Gastrocnemius medialis (tissue), 4 donors: ENCODE measurements at regions not wholly inside any gene's neighbourhood (a gene's known extent, or its start where the extent isn't known, plus 50 kb on each side); places are given as distances from the start of the nearest gene placed in this dataset.
A peak's percentile ranks its signal among the peaks of the same experiment; 100 is the strongest.

Source experiments
- ATAC-seq, 2 donors: fragments of 150-250 bp; one replicate each; pipeline ENCODE4 v1.9.1; 2016
- DNase-seq, 2 donors: peaks; one replicate each; pipeline ENCODE4 v3.0.0-alpha.2; 2019
- H3K27ac ChIP-seq, 4 donors: fragments of 200-600 bp; sonication (generic); 1 replicate in 1 of 4; 2 replicates in 3 of 4; pipeline ENCODE4 v1.5.1; 2016 to 2018; ENCODE audit warnings: mild to moderate bottlenecking in 2 of 4, moderate library complexity in 1 of 4
- H3K27me3 ChIP-seq, 3 donors: fragments of 200-600 bp; sonication (generic) in 2 of 3; 1 replicate in 1 of 3; 2 replicates in 2 of 3; pipeline versions ENCODE4 v1.5.1 to v1.6.0; 2016 to 2019; ENCODE audit warnings: mild to moderate bottlenecking in 1 of 3, moderate library complexity in 1 of 3
- H3K36me3 ChIP-seq, 2 donors: fragments of 200-600 bp; sonication (generic) in 1 of 2; one replicate each; pipeline ENCODE4 v1.5.1; 2017 to 2018
- H3K4me1 ChIP-seq, 2 donors: fragments of 200-600 bp; sonication (generic) in 1 of 2; one replicate each; pipeline ENCODE4 v1.5.1; 2016 to 2017; ENCODE audit warnings: mild to moderate bottlenecking in 2 of 2
- H3K4me3 ChIP-seq, 4 donors: fragments of 200-600 bp; sonication (generic) in 3 of 4; 1 replicate in 1 of 4; 2 replicates in 3 of 4; pipeline ENCODE4 v1.5.1; 2016 to 2019; ENCODE audit warnings: mild to moderate bottlenecking in 2 of 4
- H3K9me3 ChIP-seq, 3 donors: fragments of 200-600 bp; sonication (generic) in 2 of 3; 1 replicate in 1 of 3; 2 replicates in 2 of 3; pipeline ENCODE4 v1.5.1; 2016 to 2019
- CTCF ChIP-seq, 5 experiments: fragments of 450-650 bp in 3 of 5; fragments of 200-600 bp in 2 of 5; sonication (generic) in 2 of 5; IDR thresholded peaks in 4 of 5; conservative IDR thresholded peaks in 1 of 5; 1 replicate in 4 of 5; 2 replicates in 1 of 5; pipeline ENCODE4 v1.5.1; 2016 to 2019; ENCODE audit warnings: antibody characterized with exemption in 5 of 5, mild to moderate bottlenecking in 3 of 5, moderate library complexity in 3 of 5
- POLR2A ChIP-seq, 2 donors: fragments of 450-650 bp; IDR thresholded peaks; one replicate each; pipeline ENCODE4 v1.6.1; 2017; ENCODE audit warnings: antibody characterized with exemption in 2 of 2, mild to moderate bottlenecking in 2 of 2, moderate library complexity in 2 of 2
- in situ Hi-C, 4 donors: fragments of 200-750 bp; cut with MboI; loops; one replicate each; pipeline versions ENCODE4 v1.15.0 to v1.8.0; 2017; ENCODE audit warnings: low sequenced_read_pairs in 4 of 4
- intact Hi-C: fragments of 100-400 bp; cut with DNase I; formaldehyde crosslinking; loops from one replicate; pipeline ENCODE4 v1.15.1; 2023; ENCODE audit warnings: low total_unique reads

- TF ChIP-seq CTCF (IDR thresholded peaks at IDR 0.05 in 4 of 5, conservative IDR thresholded peaks at IDR 0.05 in 1 of 5), result no peak
- TF ChIP-seq POLR2A (IDR thresholded peaks at IDR 0.05), result no peak
- no peak overlapping the region for H3K27ac ChIP-seq
- H3K9me3 ChIP-seq, result no peaks in the 10 kb centered on the region
- H3K4me3 ChIP-seq, result no peak overlapping the region
- no peaks in the 10 kb centered on the region for H3K36me3 ChIP-seq
- intact Hi-C loops (no loop called here), in situ Hi-C loops (no loop called here)
- no peaks in the 10 kb centered on the region for H3K4me1 ChIP-seq
- no peak for ATAC-seq
- H3K27me3 ChIP-seq, result no peaks in the 10 kb centered on the region
- no peak for DNase-seq
These were observed 160.8 kb downstream of the LPIN1 start for GRCh38 chr2:11907190-11907589.

GRCh38 chr2:11910971-11911370 is 164.5 kb downstream of the LPIN1 start:
- no peaks in the 10 kb centered on the region for H3K36me3 ChIP-seq
- ATAC-seq, result no peak
- intact Hi-C loops (no loop called here), in situ Hi-C loops (no loop called here)
- no peak overlapping the region for H3K27ac ChIP-seq
- no peak for TF ChIP-seq POLR2A (IDR thresholded peaks at IDR 0.05)
- TF ChIP-seq CTCF (IDR thresholded peaks at IDR 0.05 in 4 of 5, conservative IDR thresholded peaks at IDR 0.05 in 1 of 5), result no peak
- DNase-seq, result no peak
- H3K4me1 ChIP-seq, result no peaks in the 10 kb centered on the region
- no peaks in the 10 kb centered on the region for H3K27me3 ChIP-seq
- no peaks in the 10 kb centered on the region for H3K9me3 ChIP-seq
- no peak overlapping the region for H3K4me3 ChIP-seq

- H3K36me3 ChIP-seq, result no peaks in the 10 kb centered on the region
- H3K4me3 ChIP-seq, result no peak overlapping the region
- H3K9me3 ChIP-seq, result no peaks in the 10 kb centered on the region
- in situ Hi-C loops (no loop called here), intact Hi-C loops (no loop called here)
- TF ChIP-seq CTCF (IDR thresholded peaks at IDR 0.05 in 4 of 5, conservative IDR thresholded peaks at IDR 0.05 in 1 of 5) (no peak), POLR2A (IDR thresholded peaks at IDR 0.05) (no peak)
- H3K27ac ChIP-seq, result no peak overlapping the region
- H3K27me3 ChIP-seq, result no peaks in the 10 kb centered on the region
- no peaks in the 10 kb centered on the region for H3K4me1 ChIP-seq
- DNase-seq (no peak), ATAC-seq (no peak)
These were observed 166.5 kb downstream of the LPIN1 start for GRCh38 chr2:11912980-11913379.

GRCh38 chr2:11914455-11914854 is 168.0 kb downstream of the LPIN1 start:
- in situ Hi-C loops (no loop called here), intact Hi-C loops (no loop called here)
- Histone ChIP-seq H3K27ac (no peak overlapping the region), H3K4me3 (no peak overlapping the region), H3K27me3 (no peaks in the 10 kb centered on the region), H3K36me3 (no peaks in the 10 kb centered on the region), H3K9me3 (no peaks in the 10 kb centered on the region), H3K4me1 (no peaks in the 10 kb centered on the region)
- peak in 1 of 2 donors; percentile 78 for DNase-seq
- TF ChIP-seq CTCF (IDR thresholded peaks at IDR 0.05 in 4 of 5, conservative IDR thresholded peaks at IDR 0.05 in 1 of 5) (no peak), POLR2A (IDR thresholded peaks at IDR 0.05) (no peak)
- peak; percentile 76 to 92 for ATAC-seq

GRCh38 chr2:11915650-11916049 is 169.2 kb downstream of the LPIN1 start:
- TF ChIP-seq POLR2A (IDR thresholded peaks at IDR 0.05), result no peak
- no peak for TF ChIP-seq CTCF (IDR thresholded peaks at IDR 0.05 in 4 of 5, conservative IDR thresholded peaks at IDR 0.05 in 1 of 5)
- intact Hi-C loops, result no loop called here
- in situ Hi-C loops, result no loop called here

More at GRCh38 chr2:11915650-11916049, 169.2 kb downstream of the LPIN1 start:
- no peaks in the 10 kb centered on the region for H3K27me3 ChIP-seq
- no peaks in the 10 kb centered on the region for H3K36me3 ChIP-seq
- no peak for DNase-seq
- no peak overlapping the region for H3K27ac ChIP-seq
- H3K4me3 ChIP-seq, result no peak overlapping the region
- no peak for ATAC-seq
- H3K4me1 ChIP-seq, result no peaks in the 10 kb centered on the region
- H3K9me3 ChIP-seq, result no peaks in the 10 kb centered on the region
